Breast epithelium (tissue), 3 donors: ENCODE measurements at regions not wholly inside any gene's neighbourhood (a gene's known extent, or its start where the extent isn't known, plus 50 kb on each side); places are given as distances from the start of the nearest gene placed in this dataset.

Experiments
- POLR2A ChIP-seq: fragments of 450-650 bp; IDR thresholded peaks from one replicate; pipeline ENCODE4 v1.6.1; 2016; ENCODE audit warnings: antibody characterized with exemption, mild to moderate bottlenecking, moderate library complexity
- POLR2AphosphoS5 ChIP-seq, 3 donors: sonication (generic); formaldehyde crosslinking; IDR thresholded peaks; one replicate each; pipeline ENCODE4 v1.6.1; 2017; ENCODE audit warnings: antibody characterized with exemption in 3 of 3
- TF ChIP-seq, protein P1 (sequence below), 3 donors: fragments of 450-650 bp; IDR thresholded peaks; one replicate each; pipeline ENCODE4 v1.5.1; 2016 to 2017; ENCODE audit warnings: antibody characterized with exemption in 3 of 3, mild to moderate bottlenecking in 3 of 3, moderate library complexity in 3 of 3

DNA sequence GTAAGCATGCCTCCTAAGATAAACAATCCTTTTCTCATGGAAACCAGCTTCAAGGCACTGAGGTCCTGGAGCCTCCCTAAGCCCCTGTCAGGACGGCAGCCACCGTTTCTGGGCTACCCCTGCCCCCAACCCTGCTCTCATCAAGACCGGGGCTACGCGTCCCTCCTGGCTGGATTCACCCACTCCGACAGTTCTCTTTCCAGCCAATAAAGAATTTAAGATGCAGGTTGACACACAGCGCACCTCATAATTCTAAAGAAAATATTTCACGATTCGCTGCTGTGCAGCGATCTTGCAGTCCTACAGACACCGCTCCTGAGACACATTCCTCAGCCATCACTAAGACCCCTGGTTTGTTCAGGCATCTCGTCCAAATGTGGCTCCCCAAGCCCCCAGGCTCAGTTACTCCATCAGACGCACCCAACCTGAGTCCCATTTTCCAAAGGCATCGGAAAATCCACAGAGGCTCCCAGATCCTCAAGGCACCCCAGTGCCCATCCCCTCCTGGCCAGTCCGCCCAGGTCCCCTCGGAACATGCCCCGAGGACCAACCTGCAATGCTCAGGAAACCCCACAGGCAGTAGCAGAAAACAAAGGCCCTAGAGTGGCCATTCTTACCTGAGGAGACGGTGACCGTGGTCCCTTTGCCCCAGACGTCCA is 336.3 kb downstream of the TMEM121 start:
- TF ChIP-seq POLR2A (no peak), POLR2AphosphoS5 (IDR thresholded peaks at IDR 0.05) (no peak)
- TF ChIP-seq, protein P1, sequence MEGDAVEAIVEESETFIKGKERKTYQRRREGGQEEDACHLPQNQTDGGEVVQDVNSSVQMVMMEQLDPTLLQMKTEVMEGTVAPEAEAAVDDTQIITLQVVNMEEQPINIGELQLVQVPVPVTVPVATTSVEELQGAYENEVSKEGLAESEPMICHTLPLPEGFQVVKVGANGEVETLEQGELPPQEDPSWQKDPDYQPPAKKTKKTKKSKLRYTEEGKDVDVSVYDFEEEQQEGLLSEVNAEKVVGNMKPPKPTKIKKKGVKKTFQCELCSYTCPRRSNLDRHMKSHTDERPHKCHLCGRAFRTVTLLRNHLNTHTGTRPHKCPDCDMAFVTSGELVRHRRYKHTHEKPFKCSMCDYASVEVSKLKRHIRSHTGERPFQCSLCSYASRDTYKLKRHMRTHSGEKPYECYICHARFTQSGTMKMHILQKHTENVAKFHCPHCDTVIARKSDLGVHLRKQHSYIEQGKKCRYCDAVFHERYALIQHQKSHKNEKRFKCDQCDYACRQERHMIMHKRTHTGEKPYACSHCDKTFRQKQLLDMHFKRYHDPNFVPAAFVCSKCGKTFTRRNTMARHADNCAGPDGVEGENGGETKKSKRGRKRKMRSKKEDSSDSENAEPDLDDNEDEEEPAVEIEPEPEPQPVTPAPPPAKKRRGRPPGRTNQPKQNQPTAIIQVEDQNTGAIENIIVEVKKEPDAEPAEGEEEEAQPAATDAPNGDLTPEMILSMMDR (IDR thresholded peaks at IDR 0.05), result no peak
